ENCODE measurements at regions not wholly inside any gene's neighbourhood (a gene's known extent, or its start where the extent isn't known, plus 50 kb on each side); places are given as distances from the start of the nearest gene placed in this dataset.
"Not testable (repeated sequence)": the region's sequence is repeated elsewhere in the genome, so short reads cannot be mapped to it uniquely, and the experiment has no call there.

DNA sequence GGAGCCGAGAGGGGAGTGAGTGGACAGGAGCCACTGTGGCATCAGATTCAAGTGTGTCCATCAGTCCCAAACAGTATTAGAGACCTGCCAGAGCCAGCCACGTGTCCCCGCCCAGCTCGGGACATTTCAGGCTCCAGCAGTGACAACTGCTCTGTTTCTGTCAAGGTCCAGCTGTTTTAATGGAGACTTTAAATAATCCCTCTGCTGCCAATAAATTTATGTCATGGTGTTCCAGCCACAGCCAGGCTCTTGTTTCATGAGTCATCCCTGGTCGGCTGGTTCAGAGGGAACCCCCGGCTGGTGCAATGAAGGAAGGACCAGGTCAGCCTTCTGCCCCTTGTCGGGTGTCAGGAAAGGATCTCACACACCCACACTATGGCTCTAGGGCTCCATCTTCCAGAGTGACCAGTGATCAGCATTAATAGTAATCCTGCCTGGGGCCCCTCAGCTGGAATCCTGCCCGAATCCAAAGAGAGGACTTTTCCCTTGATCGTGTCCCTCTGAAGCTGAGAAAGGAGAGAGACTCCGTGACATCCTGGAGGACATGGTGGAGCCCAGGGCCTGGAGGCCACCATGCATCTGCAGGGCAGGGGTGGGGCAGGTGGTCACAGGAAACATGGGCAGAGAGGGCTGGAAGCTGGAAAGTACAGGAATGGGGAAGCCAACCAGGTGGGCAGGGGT lies 197.3 kb downstream of the MATN1 start:
- no peak for DNase-seq

DNA sequence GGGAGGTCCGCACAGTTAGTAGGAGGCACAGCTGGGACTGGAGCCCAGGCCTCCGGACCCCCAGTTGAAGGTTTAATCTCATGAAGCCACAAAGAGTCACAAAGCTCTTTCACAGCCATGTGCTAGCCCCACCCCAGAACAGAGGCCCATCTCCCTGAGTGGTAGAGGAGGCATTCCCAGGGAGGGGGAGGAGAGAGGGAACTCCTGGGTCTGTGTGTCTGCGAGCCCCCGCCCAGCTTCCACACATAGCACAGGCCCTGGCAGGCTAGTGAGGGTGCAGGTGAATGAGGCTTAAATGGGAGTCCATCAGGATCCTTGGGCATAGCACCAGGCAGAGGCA lies 197.8 kb downstream of the MATN1 start:
- no peak for DNase-seq

DNA sequence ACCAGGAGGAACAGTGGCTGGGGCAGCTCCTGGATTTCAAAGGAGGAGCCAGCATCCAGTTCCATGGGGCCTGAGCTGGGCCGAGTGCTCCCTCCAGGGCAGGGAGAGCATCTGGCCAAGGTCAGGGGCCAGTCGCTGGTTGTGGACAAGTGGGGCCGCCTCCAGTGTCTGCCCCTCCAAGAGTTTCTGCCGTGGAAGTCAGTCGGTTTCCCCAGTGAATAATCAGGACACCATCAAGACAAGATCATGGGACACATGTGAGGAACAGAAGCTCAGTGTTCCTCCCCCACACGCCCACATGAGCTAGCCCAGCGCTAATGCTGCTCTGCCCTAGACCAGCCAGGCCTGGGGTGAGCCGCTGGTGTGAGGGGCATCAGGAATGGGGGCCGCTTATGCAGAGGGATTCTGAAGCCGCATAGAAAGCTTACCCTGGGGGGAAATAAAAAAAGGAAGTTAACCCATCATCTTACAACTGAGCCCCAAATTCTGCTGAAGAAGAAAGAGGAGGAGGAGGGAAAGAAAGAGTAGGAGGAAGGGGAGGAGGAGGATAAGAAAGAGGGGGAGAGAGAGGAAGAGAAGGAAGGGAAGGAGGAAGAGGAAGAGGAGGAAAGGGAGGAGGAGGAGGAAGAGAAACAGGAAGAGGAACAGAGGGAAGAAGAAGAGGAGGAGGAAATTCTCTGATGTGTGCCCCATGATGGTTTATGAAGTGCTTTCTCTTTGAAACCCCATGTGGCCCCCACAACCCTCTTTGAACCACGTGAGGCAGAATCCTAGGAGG lies 198.4 kb downstream of the MATN1 start:
- DNase-seq = no peak

DNA sequence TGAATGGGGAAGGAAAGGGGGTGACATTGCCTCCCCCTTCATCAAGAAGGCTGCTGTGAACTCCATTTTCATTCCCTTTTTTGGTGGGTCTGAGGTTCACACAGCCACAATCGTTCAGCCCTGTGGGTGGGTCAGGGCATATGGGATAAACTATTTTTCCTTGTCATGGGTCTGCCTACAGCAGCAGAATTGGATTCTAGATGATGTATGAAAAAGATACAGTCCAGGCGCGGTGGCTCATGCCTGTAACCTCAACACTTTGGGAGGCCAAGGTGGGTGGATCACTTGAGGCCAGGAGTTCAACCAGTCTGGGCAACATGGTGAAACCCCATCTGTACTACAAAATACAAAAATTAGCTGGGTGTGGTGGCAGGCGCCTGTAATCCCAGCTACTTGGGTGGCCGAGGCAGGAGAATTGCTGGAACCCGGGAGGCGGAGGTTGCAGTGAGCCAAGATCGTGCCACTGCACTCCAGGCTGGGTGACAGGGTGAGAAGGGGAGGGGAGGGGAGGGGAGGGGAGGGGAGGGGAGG lies 199.3 kb downstream of the MATN1 start:
- not testable (repeated sequence) for DNase-seq

DNA sequence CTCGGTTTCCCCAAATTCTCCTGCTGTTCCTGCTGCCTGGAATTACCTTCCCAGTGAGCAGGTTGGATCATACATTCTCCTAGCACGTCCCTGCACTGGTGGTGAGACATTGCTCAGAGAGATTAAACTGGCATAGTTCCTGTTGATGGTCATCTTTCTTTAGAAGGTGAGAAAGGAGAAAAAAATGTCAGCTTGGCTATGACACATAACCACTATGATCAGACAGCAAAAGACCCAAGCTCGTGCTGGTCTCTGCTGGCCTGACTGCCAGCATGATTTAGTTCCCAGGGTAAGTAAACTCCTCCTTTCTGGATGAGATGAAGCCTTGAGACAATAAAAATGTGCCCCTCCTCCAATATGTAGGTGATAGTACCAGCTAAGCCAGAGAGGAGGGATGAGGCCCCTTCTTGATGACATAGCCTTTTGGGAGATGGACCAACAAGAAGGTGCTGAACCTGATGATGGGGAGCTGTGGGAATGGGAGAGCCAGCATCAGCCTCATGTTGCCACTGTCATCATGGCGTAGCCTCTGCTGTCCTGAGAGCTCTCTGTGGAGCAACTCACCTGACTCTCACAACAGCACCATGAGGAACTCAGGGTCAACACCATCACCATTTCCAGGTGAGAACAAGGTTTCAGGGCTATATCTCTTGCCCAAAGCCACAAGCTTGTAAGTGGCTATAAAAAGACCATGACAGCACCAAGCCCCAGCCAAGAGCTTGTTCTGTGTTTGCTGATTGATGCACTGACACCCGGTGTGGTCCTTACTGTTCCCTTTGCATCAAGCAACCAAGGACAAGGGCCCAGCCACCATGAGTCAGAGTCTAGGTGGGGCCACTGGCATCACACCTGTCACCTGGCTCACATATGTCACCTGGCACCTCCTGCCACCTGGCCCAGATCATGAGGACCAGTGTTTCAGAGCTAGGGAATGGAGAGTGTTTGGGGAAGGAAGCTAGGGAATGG lies 200.0 kb downstream of the MATN1 start:
- no peak for DNase-seq

DNA sequence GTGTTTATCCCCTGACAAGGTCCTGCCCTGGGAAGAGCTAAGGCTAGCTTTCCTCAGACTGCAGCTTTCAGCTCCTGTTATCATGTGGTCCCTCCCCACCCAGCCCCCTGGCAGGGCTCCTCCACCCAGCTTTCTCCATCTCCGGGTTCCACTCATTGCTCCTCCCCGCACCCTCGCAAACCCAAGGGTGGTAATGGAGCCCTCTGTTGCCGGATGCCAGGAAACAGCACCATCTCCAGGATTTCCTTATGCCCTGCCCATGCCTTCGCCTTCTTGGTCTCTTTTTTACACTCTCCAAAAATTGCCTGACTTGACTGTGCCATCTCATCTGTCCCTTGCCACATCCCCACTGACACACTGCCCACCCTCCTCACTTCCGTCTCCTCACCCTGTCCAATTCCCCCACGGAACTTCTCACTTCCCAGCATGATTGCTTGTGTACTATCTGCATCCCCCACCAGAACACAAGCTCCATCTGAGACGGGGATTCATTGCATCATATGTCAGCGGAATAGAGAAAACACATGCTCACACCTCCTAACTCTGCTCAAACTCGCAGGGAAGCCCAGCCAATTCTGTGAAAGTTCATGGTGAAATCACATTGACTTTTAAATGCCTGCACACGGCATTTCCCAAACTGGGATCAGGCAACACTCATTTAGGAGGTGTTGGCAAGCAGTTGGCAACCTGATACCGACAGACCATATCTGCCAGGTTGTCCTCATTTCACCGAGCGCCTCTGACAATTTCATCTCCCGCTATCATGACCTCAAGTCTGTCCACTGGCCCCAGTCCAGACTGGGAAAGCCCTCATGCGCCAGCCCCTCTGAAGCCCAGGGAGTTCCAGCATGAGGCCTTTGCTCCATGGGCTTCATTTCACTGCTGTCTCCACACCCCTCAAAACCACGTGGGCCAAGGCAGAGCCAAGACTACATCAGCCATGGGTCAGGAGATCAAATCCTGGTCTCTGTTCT lies 201.1 kb downstream of the MATN1 start:
- DNase-seq = no peak

DNA sequence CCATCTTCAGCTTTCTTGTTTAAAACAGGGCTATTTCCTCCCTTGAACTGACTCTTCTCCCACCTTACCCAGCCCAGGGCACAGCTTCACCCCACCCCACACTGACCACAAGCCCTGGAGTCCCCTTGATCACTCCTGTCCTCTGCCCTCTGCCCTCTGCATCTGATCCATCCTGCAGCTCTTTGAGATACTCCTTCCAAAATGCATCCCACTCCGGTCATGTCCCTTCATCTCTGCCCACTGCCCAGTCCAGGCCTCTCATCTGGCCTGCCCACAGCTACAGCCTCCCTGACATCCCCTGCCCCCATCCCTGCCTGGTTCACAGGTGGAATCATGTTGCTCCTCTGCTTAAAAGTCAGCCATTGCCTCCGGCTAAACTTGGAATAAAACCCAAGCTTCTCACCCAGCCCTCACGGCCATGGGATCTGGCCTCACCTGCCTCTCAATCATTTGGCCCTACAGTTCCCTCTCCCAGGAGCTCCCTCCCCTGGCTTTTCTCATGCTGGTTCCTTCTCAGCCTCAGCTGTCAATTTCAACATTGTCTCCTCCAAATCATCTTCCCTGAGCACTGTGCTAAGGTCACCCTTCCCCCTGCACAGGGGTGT lies 202.0 kb downstream of the MATN1 start:
- DNase-seq = no peak

DNA sequence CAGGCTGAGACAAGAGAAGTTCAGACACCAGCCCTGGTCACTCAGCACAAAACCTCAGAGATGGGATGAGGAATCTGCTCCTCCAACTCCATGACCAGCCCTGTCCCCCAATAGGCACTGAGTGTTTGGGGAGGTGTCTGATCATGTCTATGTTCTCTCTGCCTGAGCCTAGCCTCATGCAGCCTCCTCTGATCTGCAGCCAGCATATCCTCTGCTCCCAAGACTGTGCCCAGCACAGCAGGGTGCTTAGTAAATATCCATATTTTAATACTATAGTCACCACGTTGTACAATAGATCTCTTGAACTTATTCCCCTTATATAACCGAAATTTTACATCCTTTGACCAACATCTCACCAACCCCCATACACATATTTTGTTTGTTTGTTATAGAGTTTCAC lies 202.9 kb downstream of the MATN1 start:
- no peak for DNase-seq

DNA sequence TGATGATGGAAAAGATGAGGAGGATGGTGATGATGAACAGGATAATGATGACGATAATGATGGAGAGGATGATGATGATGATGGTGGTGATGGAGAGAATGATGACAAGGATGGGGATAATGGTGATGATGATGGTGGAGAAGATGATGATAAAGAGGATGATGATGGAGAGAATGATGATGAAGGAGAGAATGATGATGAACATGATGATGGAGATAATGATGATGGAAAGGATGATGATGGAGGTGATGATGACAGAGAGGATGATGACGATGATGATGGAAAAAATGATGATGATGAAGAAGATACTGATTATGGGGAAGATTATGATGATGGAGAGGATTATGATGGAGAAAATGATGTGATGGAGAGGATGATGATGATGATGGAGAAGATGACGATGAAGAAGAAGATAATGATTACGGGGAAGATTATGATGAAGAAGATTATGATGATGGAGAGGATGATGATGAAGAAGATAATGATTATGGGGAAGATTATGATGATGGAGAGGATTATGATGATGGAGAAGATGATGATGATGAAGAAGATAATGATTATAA lies 204.1 kb downstream of the MATN1 start:
- DNase-seq = no peak

DNA sequence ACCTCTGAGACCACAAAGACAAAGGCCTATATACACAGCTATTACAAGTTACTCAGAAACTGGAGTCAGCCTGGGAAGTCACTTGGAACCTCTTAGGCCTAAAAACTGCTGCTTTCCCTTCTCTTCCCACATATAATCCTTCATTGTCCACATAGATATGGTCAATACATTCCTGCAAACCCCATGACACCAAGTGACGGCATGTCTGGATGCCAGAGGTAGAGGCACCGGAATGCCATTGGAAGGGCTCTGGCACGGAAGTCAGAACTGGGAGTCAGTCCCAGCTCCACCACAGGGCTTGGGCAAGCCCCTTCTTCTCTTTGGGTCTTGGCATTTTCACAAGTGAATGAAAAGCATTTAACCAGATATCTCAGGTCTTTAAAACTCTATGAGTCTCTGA lies 204.7 kb downstream of the MATN1 start:
- DNase-seq = no peak

DNA sequence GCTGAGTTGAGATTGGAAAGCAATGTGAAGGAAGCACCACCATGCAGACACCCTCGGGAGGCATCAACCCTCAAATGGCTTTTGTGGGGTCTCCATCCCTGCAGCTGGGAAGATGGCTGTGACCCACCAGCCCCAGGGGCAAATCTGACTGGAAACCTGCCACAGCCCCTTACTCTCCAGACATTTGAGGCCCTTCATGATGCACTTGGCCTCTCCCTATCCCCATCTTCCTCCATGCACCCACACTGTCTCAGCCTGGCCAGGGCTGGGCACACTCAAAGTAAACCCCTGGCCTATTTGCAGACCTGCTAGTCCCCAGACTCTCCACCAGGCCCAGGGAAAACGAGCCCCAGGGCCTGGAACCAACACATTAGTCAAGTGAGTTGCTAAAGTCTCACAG lies 205.2 kb downstream of the MATN1 start:
- no peak for DNase-seq

DNA sequence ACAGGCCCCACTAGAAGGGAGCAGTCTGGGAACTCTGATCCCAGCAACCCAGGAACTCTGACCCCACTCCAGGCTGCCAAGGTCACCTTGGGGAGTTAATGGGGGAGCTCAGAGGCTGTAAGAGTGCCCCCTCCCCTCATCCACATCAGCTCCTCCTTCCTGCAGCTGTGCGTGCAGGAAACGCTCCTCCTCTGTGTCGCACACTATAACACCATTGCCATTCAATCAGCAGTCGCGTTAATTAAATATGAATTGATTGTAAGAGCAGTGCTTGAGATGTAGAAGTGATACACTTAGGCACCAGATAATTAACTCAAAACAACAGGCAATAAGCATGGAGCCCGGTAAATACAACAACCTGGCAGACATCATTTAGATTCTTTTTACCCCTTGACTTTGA lies 205.7 kb downstream of the MATN1 start:
- not testable (repeated sequence) for DNase-seq

DNA sequence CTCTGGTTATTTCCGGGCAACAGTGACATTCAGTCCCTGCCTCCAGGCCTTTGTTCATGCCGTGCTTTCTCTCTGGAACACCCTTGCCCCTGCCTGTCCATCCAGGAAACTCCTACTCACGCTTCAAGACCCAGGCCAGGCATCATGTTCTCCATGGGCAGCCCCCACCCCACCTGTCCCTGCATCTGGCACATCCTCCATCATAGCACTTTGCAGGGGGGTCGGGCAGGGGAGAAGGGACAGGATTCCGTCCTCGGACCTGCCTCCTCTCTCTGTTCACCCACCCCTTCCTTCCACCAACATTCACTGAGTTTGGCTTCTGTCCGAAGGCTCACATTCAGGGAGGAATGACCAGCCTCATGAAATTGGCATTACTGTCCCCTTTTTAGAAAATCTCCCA lies 206.1 kb downstream of the MATN1 start:
- DNase-seq = not testable (repeated sequence)

DNA sequence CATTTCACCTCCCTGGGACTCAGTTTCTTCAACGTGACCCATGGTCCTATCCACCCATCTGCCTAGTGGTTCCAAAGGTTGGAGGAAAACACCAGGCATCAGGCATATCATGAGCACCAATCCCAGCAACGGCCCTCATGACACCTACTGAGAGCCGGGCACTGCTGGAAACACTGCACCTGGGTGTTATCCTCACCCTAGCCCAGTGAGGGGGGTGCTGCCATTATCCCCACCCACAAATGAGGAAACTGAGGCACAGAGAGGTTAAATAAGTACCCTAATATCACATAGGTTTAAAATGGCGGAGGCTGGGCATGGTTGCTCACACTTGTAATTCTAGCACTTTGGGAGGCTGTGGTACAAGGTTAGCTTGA lies 206.9 kb downstream of the MATN1 start:
- no peak for DNase-seq

DNA sequence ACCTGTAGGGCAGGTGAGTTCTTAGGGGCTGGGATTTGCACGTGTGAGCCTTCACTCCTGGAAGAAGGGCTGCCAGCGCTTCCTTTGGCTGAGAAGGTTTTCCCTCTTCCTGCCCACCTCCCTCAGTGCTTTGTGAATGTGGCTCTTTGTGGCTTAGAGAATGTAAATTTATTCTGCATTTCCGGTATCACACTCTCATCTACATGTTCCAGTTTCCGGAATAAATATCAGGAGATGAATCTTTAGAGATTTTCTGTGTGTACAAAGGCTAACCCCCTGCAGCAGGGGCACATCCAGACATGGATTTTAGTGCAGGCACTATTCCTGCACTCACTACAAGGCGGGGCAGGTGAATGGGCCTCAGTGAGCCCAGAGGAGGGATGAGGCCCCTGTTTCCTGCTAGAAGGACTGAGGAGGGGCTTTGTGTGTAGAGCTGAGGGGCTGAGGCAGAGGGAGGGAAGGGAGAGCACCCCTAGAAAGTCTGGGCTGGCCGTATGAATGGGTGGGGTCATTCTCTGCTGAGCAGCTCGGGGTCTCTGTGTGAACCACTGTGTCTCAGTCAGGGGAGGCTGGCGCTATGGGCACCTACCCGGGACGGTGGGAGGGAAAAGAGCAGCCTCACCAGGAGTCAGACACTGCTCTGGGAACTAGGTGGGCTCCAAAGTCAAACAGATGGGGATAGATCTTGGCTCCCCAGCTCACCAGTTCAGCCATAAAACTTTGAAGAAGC lies 207.5 kb downstream of the MATN1 start:
- no peak for DNase-seq

DNA sequence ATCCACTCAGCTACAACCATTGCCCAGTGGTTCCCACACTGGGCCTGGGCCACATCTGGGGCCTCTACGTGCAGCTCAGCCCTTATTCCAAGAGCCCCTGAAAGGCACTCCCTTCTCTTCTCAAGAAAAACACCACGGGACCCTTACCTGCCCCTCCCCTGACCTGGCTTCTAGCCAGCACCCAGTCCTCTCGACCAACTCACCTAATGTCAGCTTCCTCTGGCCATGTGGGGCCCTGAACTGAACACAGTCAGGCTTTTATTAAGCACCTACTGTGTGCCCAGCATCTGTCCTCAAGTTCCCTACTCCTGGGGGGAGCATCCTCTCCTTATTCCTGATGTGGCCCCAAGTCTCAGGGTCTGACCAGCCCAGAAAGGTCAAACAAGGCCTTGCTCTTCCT lies 208.4 kb downstream of the MATN1 start:
- DNase-seq = no peak

DNA sequence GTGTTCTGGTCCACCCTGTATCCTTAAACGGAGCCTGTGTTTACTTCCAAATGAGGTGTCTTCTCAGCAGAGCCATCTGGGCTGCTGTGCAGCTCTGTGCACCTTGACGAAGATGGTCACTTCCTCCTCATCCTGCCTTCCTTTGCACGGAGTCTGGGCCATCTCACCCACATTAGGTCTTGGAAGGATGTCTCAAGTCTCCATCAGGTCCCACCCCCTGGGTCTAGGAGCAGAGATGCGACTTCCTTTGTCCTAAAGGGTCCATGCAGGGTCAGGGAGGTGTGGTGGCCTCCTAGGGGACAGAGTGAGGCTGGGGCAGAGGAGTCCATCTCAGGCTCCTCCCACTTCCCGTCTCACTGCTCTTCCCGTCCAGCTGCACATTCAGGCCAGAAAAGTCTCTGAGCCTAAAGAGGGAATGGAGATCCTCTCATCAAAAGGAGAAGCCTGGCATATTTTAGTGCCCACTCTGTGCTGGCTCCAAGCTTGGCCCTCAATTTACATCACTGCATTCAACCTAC lies 209.2 kb downstream of the MATN1 start:
- no peak for DNase-seq

DNA sequence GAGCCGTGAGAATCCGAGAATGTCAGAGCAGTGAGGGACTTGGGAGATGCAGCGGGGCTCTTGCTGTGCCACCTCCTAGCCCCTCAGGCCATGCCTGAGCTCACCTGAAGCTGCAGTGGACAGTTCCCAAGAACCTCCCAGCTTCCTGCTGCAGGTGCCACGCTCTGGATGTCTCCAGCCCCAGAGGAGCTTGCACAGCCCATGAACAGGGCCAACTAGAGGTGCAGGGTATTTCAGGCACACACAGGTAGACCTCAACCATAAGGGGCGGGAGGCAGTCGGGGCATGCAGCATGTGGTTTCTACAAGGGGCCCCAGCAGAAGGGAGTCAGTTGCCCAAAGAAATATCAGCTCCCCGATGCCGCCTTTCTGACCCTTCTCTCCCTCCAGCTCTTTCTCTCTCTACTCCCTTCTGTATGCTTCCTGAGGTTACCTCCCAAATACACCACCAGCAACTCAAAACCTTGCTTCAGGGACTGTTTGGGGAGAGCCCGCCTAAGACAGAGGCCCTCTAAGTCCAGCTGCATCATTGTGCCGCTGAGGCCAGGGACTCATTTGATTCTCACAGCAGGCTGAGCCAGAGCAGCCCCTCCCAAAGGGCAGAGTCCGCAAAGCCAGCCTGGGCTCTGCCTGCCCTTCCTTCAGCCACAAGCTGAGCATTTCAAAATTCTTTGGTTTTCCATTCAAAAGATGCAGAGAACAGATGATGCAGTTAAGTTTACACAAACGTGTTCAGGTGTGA lies 209.8 kb downstream of the MATN1 start:
- no peak for DNase-seq

DNA sequence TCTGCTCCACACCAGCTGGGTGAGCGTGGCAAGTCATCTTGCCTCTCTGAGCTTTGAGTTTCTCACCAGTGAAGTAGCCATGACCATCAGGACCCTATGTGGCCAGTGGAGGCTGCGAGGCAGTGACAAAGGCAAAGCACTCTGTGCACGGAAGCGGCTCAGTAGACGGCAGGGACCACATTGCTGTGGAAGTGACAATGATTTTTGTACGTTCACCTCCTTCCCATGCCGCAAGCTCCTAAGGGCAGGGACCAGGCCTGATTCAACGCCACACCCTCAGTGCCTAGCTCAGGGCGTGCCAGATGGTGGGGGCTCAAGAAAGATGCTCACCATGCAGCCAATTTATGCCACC lies 210.5 kb downstream of the MATN1 start:
- DNase-seq = no peak
